ENCODE measurements at regions not wholly inside any gene's neighbourhood (a gene's known extent, or its start where the extent isn't known, plus 50 kb on each side); places are given as distances from the start of the nearest gene placed in this dataset.

- in situ Hi-C loops (cut with MboI; ENCODE audit: low sequenced_read_pairs in 4 of 4): no loop called here
- Histone ChIP-seq H3K4me1 (no peaks in the 10 kb centered on the region), H3K4me3 (no peak overlapping the region), H3K9me3 (no peaks in the 10 kb centered on the region), H3K27me3 (peaks cover 0 to 5% (median 3%) of the 10 kb centered on the region in 3 donors), H3K27ac (no peak overlapping the region), H3K36me3 (no peaks in the 10 kb centered on the region)
- intact Hi-C loops (cut with DNase I; ENCODE audit: low total_unique reads): no loop called here
- ATAC-seq (no peak), DNase-seq (no peak)
- no peak for TF ChIP-seq CTCF (IDR thresholded peaks at IDR 0.05 in 4 of 5, conservative IDR thresholded peaks at IDR 0.05 in 1 of 5)
- no peak for TF ChIP-seq POLR2A (IDR thresholded peaks at IDR 0.05)
Observed at GRCh38 chr5:1963941-1964451, 81.3 kb upstream of the IRX4 start.

- H3K27ac ChIP-seq: no peak overlapping the region
- no peaks in the 10 kb centered on the region for H3K36me3 ChIP-seq
- no peak for ATAC-seq
- H3K9me3 ChIP-seq: no peaks in the 10 kb centered on the region
- in situ Hi-C loops (cut with MboI; ENCODE audit: low sequenced_read_pairs in 4 of 4) (no loop called here), intact Hi-C loops (cut with DNase I; ENCODE audit: low total_unique reads) (no loop called here)
- DNase-seq: no peak
- no peak overlapping the region for H3K4me3 ChIP-seq
- H3K4me1 ChIP-seq: no peaks in the 10 kb centered on the region
- TF ChIP-seq POLR2A (IDR thresholded peaks at IDR 0.05) (no peak), CTCF (IDR thresholded peaks at IDR 0.05 in 4 of 5, conservative IDR thresholded peaks at IDR 0.05 in 1 of 5) (no peak)
- peaks cover 0 to 5% (median 3%) of the 10 kb centered on the region in 3 donors for H3K27me3 ChIP-seq
Observed at GRCh38 chr5:1963358-1963757, 80.6 kb upstream of the IRX4 start.

GRCh38 chr5:1962619-1963355, 80.1 kb upstream of the IRX4 start:
- no peak for ATAC-seq
- intact Hi-C loops (cut with DNase I; ENCODE audit: low total_unique reads): no loop called here
- in situ Hi-C loops (cut with MboI; ENCODE audit: low sequenced_read_pairs in 4 of 4): no loop called here

GRCh38 chr5:1961952-1962595, 79.3 kb upstream of the IRX4 start:
- TF ChIP-seq CTCF (IDR thresholded peaks at IDR 0.05 in 4 of 5, conservative IDR thresholded peaks at IDR 0.05 in 1 of 5): no peak
- no peak for TF ChIP-seq POLR2A (IDR thresholded peaks at IDR 0.05)

More at GRCh38 chr5:1962619-1963355, 80.1 kb upstream of the IRX4 start:
- DNase-seq: no peak
- no peak for TF ChIP-seq CTCF (IDR thresholded peaks at IDR 0.05 in 4 of 5, conservative IDR thresholded peaks at IDR 0.05 in 1 of 5)
- TF ChIP-seq POLR2A (IDR thresholded peaks at IDR 0.05): no peak
- H3K9me3 ChIP-seq: no peaks in the 10 kb centered on the region
- H3K27ac ChIP-seq: no peak overlapping the region
- H3K27me3 ChIP-seq: peaks cover 0 to 5% (median 3%) of the 10 kb centered on the region in 3 donors
- H3K4me3 ChIP-seq: no peak overlapping the region
- no peaks in the 10 kb centered on the region for H3K4me1 ChIP-seq
- no peaks in the 10 kb centered on the region for H3K36me3 ChIP-seq

More at GRCh38 chr5:1961952-1962595, 79.3 kb upstream of the IRX4 start:
- Histone ChIP-seq H3K9me3 (no peaks in the 10 kb centered on the region), H3K4me1 (no peaks in the 10 kb centered on the region), H3K27ac (no peak overlapping the region), H3K36me3 (no peaks in the 10 kb centered on the region), H3K4me3 (no peak overlapping the region), H3K27me3 (peaks cover 0 to 5% (median 3%) of the 10 kb centered on the region in 3 donors)
- ATAC-seq: no peak
- in situ Hi-C loops (cut with MboI; ENCODE audit: low sequenced_read_pairs in 4 of 4): no loop called here
- no peak for DNase-seq
- intact Hi-C loops (cut with DNase I; ENCODE audit: low total_unique reads): no loop called here
